Stimulated activated CD4-positive, alpha-beta T cell treated with anti-CD3 and anti-CD28 coated beads, Interleukin-4, amount 100 ng/mL, for 24 hours (primary cell): ENCODE measurements at regions not wholly inside any gene's neighbourhood (a gene's known extent, or its start where the extent isn't known, plus 50 kb on each side); places are given as distances from the start of the nearest gene placed in this dataset.

ENCODE experiments used
- DNase-seq: peaks from one replicate; pipeline ENCODE4 v3.0.0-alpha.2; 2020

GRCh38 chr13:33891196-33891742 is 73.3 kb downstream of the RFC3 start:
- DNase-seq, result no peak

- DNase-seq, result no peak
Measured at GRCh38 chr13:33893559-33893958, 75.6 kb downstream of the RFC3 start.

GRCh38 chr13:33904431-33904830 is 86.5 kb downstream of the RFC3 start:
- DNase-seq, result no peak

GRCh38 chr13:33908116-33908515 is 90.2 kb downstream of the RFC3 start:
- DNase-seq, result no peak

- DNase-seq, result no peak
Measured at GRCh38 chr13:33910255-33910654, 92.3 kb downstream of the RFC3 start.

GRCh38 chr13:33911521-33911920 is 93.6 kb downstream of the RFC3 start:
- DNase-seq, result no peak

GRCh38 chr13:33913829-33914228 is 95.9 kb downstream of the RFC3 start:
- DNase-seq, result no peak

- DNase-seq, result no peak
Measured at GRCh38 chr13:33917190-33917589, 99.2 kb downstream of the RFC3 start.

- DNase-seq, result no peak
Measured at GRCh38 chr13:33918199-33918932, 100.4 kb downstream of the RFC3 start.

GRCh38 chr13:33919120-33919519 is 101.2 kb downstream of the RFC3 start:
- DNase-seq, result no peak

GRCh38 chr13:33925563-33925962 is 107.6 kb downstream of the RFC3 start:
- DNase-seq, result no peak

GRCh38 chr13:33927315-33927714 is 109.4 kb downstream of the RFC3 start:
- no peak for DNase-seq

GRCh38 chr13:33931397-33932311 is 113.7 kb downstream of the RFC3 start:
- DNase-seq, result no peak

- DNase-seq, result no peak
Measured at GRCh38 chr13:33932769-33933406, 114.9 kb downstream of the RFC3 start.

GRCh38 chr13:33933810-33934209 is 115.9 kb downstream of the RFC3 start:
- DNase-seq, result no peak

- no peak for DNase-seq
Measured at GRCh38 chr13:33934343-33934742, 116.4 kb downstream of the RFC3 start.

GRCh38 chr13:33934951-33935371 is 117.0 kb downstream of the RFC3 start:
- no peak for DNase-seq

GRCh38 chr13:33935969-33936368 is 118.0 kb downstream of the RFC3 start:
- DNase-seq, result no peak

GRCh38 chr13:33937373-33938098 is 119.6 kb downstream of the RFC3 start:
- DNase-seq, result no peak

- no peak for DNase-seq
Measured at GRCh38 chr13:33940256-33940655, 122.3 kb downstream of the RFC3 start.

- no peak for DNase-seq
Measured at GRCh38 chr13:33940898-33941297, 122.9 kb downstream of the RFC3 start.

- no peak for DNase-seq
Measured at GRCh38 chr13:33945477-33945876, 127.5 kb downstream of the RFC3 start.

- DNase-seq, result no peak
Measured at GRCh38 chr13:33953203-33953602, 135.3 kb downstream of the RFC3 start.
